SK-N-SH (cell line): ENCODE measurements at regions not wholly inside any gene's neighbourhood (a gene's known extent, or its start where the extent isn't known, plus 50 kb on each side); places are given as distances from the start of the nearest gene placed in this dataset.

ENCODE experiments used
- CTCF ChIA-PET: fragments of 300-600, 350-600 bp; formaldehyde crosslinking; extraction: SDS; loops from one replicate; lab custom pipeline; 2021; lab: Yijun Ruan, JAX
- POLR2A ChIA-PET: fragments of 350-600 bp; sonication (Branson Sonifier 250); formaldehyde crosslinking; extraction: SDS; loops from one replicate; lab custom pipeline; 2020; ENCODE audit warnings: antibody characterized with exemption, inconsistent platforms; lab: Yijun Ruan, JAX
- DNase-seq: peaks from one replicate; pipeline ENCODE4 v3.0.0; 2012
- H2AFZ ChIP-seq: fragments of 200-600 bp; sonication (generic); 2 replicates; pipeline ENCODE4 v1.8.1; 2016; ENCODE audit warnings: antibody characterized with exemption, mild to moderate bottlenecking, low read depth
- H3F3A ChIP-seq: fragments of 200-600 bp; sonication (generic); replicated peaks from 2 replicates; pipeline ENCODE3; 2016; ENCODE audit warnings: antibody characterized with exemption, mild to moderate bottlenecking; ENCODE audit not compliant: insufficient read depth
- H3K27ac ChIP-seq, 2 experiments: fragments of 200-500 bp in 1 of 2; fragments of 200-600 bp in 1 of 2; sonication (Bioruptor generic) in 1 of 2; sonication (generic), shearing (Covaris generic) in 1 of 2; 2 replicates each; pipeline versions ENCODE4 v1.5.1 to v1.6.1; 2014 to 2016; ENCODE audit warnings: low read depth in 2 of 2, inconsistent platforms in 1 of 2, low read length in 1 of 2, mild to moderate bottlenecking in 1 of 2, mixed read lengths in 1 of 2
- H3K27me3 ChIP-seq: fragments of 200-600 bp; sonication (generic), shearing (Covaris generic); 2 replicates; pipeline ENCODE4 v1.6.1; 2016; ENCODE audit warnings: mixed run types; ENCODE audit not compliant: insufficient read depth
- H3K36me3 ChIP-seq, 2 experiments: fragments of 200-500 bp in 1 of 2; fragments of 200-600 bp in 1 of 2; sonication (Bioruptor generic) in 1 of 2; sonication (generic) in 1 of 2; replicated peaks in 1 of 2; 2 replicates each; pipeline versions ENCODE3 to v1.5.1; 2014 to 2016; ENCODE audit warnings: low read length in 1 of 2, mild to moderate bottlenecking in 1 of 2; ENCODE audit not compliant: insufficient read depth in 2 of 2, control insufficient read depth in 1 of 2
- H3K4me1 ChIP-seq, 2 experiments: fragments of 200-500 bp in 1 of 2; fragments of 200-600 bp in 1 of 2; sonication (Bioruptor generic) in 1 of 2; sonication (generic), shearing (Covaris generic) in 1 of 2; 2 replicates each; pipeline versions ENCODE4 v1.5.1 to v1.6.1; 2014 to 2016; ENCODE audit warnings: low read depth in 1 of 2, low read length in 1 of 2, mixed run types in 1 of 2; ENCODE audit not compliant: insufficient read depth in 2 of 2, control insufficient read depth in 1 of 2
- H3K4me2 ChIP-seq: fragments of 200-600 bp; sonication (generic), shearing (Covaris generic); 2 replicates; pipeline ENCODE4 v1.6.1; 2017; ENCODE audit warnings: mixed run types
- H3K4me3 ChIP-seq, 2 experiments: fragments of 200-500 bp in 1 of 2; fragments of 200-600 bp in 1 of 2; sonication (Bioruptor generic) in 1 of 2; sonication (generic), shearing (Covaris generic) in 1 of 2; 2 replicates each; pipeline versions ENCODE4 v1.5.1 to v1.8.1; 2014 to 2016; ENCODE audit warnings: low read depth in 2 of 2, inconsistent platforms in 1 of 2, low read length in 1 of 2, mild to moderate bottlenecking in 1 of 2, mixed read lengths in 1 of 2, moderate library complexity in 1 of 2
- H3K79me2 ChIP-seq: fragments of 200-600 bp; sonication (generic); 2 replicates; pipeline ENCODE4 v1.8.1; 2017; ENCODE audit warnings: mild to moderate bottlenecking; ENCODE audit not compliant: insufficient read depth
- H3K9ac ChIP-seq: fragments of 200-600 bp; sonication (generic); 2 replicates; pipeline ENCODE4 v1.6.1; 2017; ENCODE audit warnings: mixed run types
- H3K9me2 ChIP-seq: fragments of 200-600 bp; sonication (generic); 2 replicates; pipeline ENCODE4 v1.6.1; 2017; ENCODE audit warnings: mixed run types
- H3K9me3 ChIP-seq: fragments of 200-600 bp; sonication (generic); 2 replicates; pipeline ENCODE4 v1.6.1; 2017; ENCODE audit warnings: mixed run types, mild to moderate bottlenecking, moderate library complexity
- H4K20me1 ChIP-seq: fragments of 200-600 bp; sonication (generic); 2 replicates; pipeline ENCODE4 v1.6.1; 2017; ENCODE audit warnings: mild to moderate bottlenecking, mixed run types; ENCODE audit not compliant: insufficient read depth
- FOSL2 ChIP-seq: IDR thresholded peaks from 2 replicates; pipeline ENCODE4 v1.4.0; 2012; ENCODE audit warnings: low read depth, mild to moderate bottlenecking, moderate library complexity, borderline replicate concordance
- MXI1 ChIP-seq: IDR thresholded peaks from 2 replicates; pipeline ENCODE4 v1.6.1; 2012; ENCODE audit warnings: mild to moderate bottlenecking, low read depth, low read length, improper control_type of control experiment
- NFIC ChIP-seq: IDR thresholded peaks from 2 replicates; pipeline ENCODE4 v1.4.0; 2012; ENCODE audit warnings: borderline replicate concordance
- NRF1 ChIP-seq: IDR thresholded peaks from 2 replicates; pipeline ENCODE4 v1.6.1; 2012; ENCODE audit warnings: low read depth, mild to moderate bottlenecking, low read length
- RCOR1 ChIP-seq: fragments of 150-350 bp; IDR thresholded peaks from 2 replicates; pipeline ENCODE4 v1.6.1; 2017; ENCODE audit warnings: antibody characterized with exemption, low read length
- REST ChIP-seq: IDR thresholded peaks from 2 replicates; pipeline ENCODE4 v1.6.1; 2012; ENCODE audit warnings: mild to moderate bottlenecking, low read depth, low read length, moderate library complexity
- RFX5 ChIP-seq: IDR thresholded peaks from 2 replicates; pipeline ENCODE4 v1.6.1; 2012; ENCODE audit warnings: mild to moderate bottlenecking, improper control_type of control experiment, low read length
- SMC3 ChIP-seq: IDR thresholded peaks from 2 replicates; pipeline ENCODE4 v1.6.1; 2012; ENCODE audit warnings: low read depth, low read length, improper control_type of control experiment
- WGBS: methylation state at CpG from one replicate; pipeline ENCODE4 v1.1.6; 2017; ENCODE audit warnings: low lambda C conversion rate; 5-methylcytosine and 5-hydroxymethylcytosine counted together
- TF ChIP-seq, protein P1 (sequence below): fragments of 150-350 bp; IDR thresholded peaks from 2 replicates; pipeline ENCODE4 v1.6.1; 2017; ENCODE audit warnings: antibody characterized with exemption, low read length, low read depth, borderline replicate concordance

GRCh38 chr10:28967031-28967430 is 289.7 kb downstream of the BAMBI start:
- H3K4me2 ChIP-seq, result no peak overlapping the region
- no peak overlapping the region for H3K27ac ChIP-seq
- no peak for TF ChIP-seq RFX5
- no peak for TF ChIP-seq MXI1
- no peak for TF ChIP-seq REST
- TF ChIP-seq NRF1, result no peak
- no peak for TF ChIP-seq SMC3
- no peak for TF ChIP-seq FOSL2
- TF ChIP-seq NFIC, result no peak
- H3K4me1 ChIP-seq, result no peaks in the 10 kb centered on the region
- no peaks in the 10 kb centered on the region for H3K36me3 ChIP-seq
- H3K4me3 ChIP-seq, result no peak overlapping the region
- WGBS, result 62% methylated on average over 2 of the region's 2 CpGs
- no peaks in the 10 kb centered on the region for H3K27me3 ChIP-seq
- H3K79me2 ChIP-seq, result no peaks in the 10 kb centered on the region
- no peaks in the 10 kb centered on the region for H4K20me1 ChIP-seq
- no peaks in the 10 kb centered on the region for H3F3A ChIP-seq
- POLR2A ChIA-PET, result interaction anchor here (0.6 kb wide), 1 partner anchor 56 kb away, joined by 3 read pairs; no protein-coding TSS in a partner anchor
- CTCF ChIA-PET, result no interaction called here
- H3K9me3 ChIP-seq, result no peaks in the 10 kb centered on the region
- no peak overlapping the region for H3K9ac ChIP-seq
- H3K9me2 ChIP-seq, result no peaks in the 10 kb centered on the region
- H2AFZ ChIP-seq, result no peak overlapping the region
- no peak for DNase-seq

- Histone ChIP-seq H3K4me3 (no peak overlapping the region), H3K79me2 (no peaks in the 10 kb centered on the region), H3K4me2 (no peak overlapping the region), H3K36me3 (no peaks in the 10 kb centered on the region), H3K27ac (no peak overlapping the region), H3K4me1 (no peaks in the 10 kb centered on the region), H3K9me2 (no peaks in the 10 kb centered on the region), H3K9me3 (no peaks in the 10 kb centered on the region), H4K20me1 (no peaks in the 10 kb centered on the region), H3F3A (no peaks in the 10 kb centered on the region), H3K27me3 (no peaks in the 10 kb centered on the region), H2AFZ (no peak overlapping the region), H3K9ac (no peak overlapping the region)
- TF ChIP-seq, protein P1, sequence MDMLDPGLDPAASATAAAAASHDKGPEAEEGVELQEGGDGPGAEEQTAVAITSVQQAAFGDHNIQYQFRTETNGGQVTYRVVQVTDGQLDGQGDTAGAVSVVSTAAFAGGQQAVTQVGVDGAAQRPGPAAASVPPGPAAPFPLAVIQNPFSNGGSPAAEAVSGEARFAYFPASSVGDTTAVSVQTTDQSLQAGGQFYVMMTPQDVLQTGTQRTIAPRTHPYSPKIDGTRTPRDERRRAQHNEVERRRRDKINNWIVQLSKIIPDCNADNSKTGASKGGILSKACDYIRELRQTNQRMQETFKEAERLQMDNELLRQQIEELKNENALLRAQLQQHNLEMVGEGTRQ, result no peak
- no peak for TF ChIP-seq RCOR1
- POLR2A ChIA-PET, result no interaction called here
- 62% methylated on average over 4 of the region's 4 CpGs for WGBS
- CTCF ChIA-PET, result interaction anchor here (1.1 to 1.2 kb wide), 2 partner anchors 11 to 335 kb away, joined by 3 read pairs; no protein-coding TSS in a partner anchor
- no peak for DNase-seq
Measured at GRCh38 chr10:28969413-28969812, 292.1 kb downstream of the BAMBI start.
